ENCODE measurements at regions not wholly inside any gene's neighbourhood (a gene's known extent, or its start where the extent isn't known, plus 50 kb on each side); places are given as distances from the start of the nearest gene placed in this dataset.

GRCh38 chr2:111626037-111626864 is 257.7 kb downstream of the ANAPC1 start:
- TF ChIP-seq USF1 (IDR thresholded peaks at IDR 0.05) (no peak), TEAD4 (IDR thresholded peaks at IDR 0.05) (peak; percentile 65), MAX (IDR thresholded peaks at IDR 0.05) (no peak), TCF12 (IDR thresholded peaks at IDR 0.05; ENCODE audit: low read depth) (0 out of 2 replicates have a peak, but pooled peaks have one; percentile 31)

- TF ChIP-seq TEAD4 (IDR thresholded peaks at IDR 0.05) (no peak), NFIC (IDR thresholded peaks at IDR 0.05) (no peak), FOXM1 (IDR thresholded peaks at IDR 0.05; ENCODE audit: borderline replicate concordance, low read depth) (no peak), REST (IDR thresholded peaks at IDR 0.05; ENCODE audit: low read depth) (no peak), ZBTB7A (IDR thresholded peaks at IDR 0.05; ENCODE audit: low read depth) (no peak), TAF1 (IDR thresholded peaks at IDR 0.05; ENCODE audit: low read depth) (no peak), YY1 (IDR thresholded peaks at IDR 0.05; ENCODE audit: low read depth) (no peak)
Measured at GRCh38 chr2:111626865-111627163, 257.2 kb downstream of the ANAPC1 start.

- TF ChIP-seq REST (IDR thresholded peaks at IDR 0.05; ENCODE audit: low read depth): no peak
- TF ChIP-seq USF1 (IDR thresholded peaks at IDR 0.05): no peak
Measured at GRCh38 chr2:111627256-111627655, 256.7 kb downstream of the ANAPC1 start.

GRCh38 chr2:111628221-111628620 is 255.8 kb downstream of the ANAPC1 start:
- TF ChIP-seq FOXM1 (IDR thresholded peaks at IDR 0.05; ENCODE audit: borderline replicate concordance, low read depth) (no peak), EP300 (IDR thresholded peaks at IDR 0.05; ENCODE audit: borderline replicate concordance) (no peak), CEBPB (IDR thresholded peaks at IDR 0.05) (no peak), REST (IDR thresholded peaks at IDR 0.05; ENCODE audit: low read depth) (no peak), USF1 (IDR thresholded peaks at IDR 0.05) (no peak), YY1 (IDR thresholded peaks at IDR 0.05; ENCODE audit: low read depth) (no peak), NFIC (IDR thresholded peaks at IDR 0.05) (no peak), TCF12 (IDR thresholded peaks at IDR 0.05; ENCODE audit: low read depth) (no peak), ZBTB7A (IDR thresholded peaks at IDR 0.05; ENCODE audit: low read depth) (no peak), MAX (IDR thresholded peaks at IDR 0.05) (no peak), TEAD4 (IDR thresholded peaks at IDR 0.05) (no peak), EGR1 (IDR thresholded peaks at IDR 0.05) (no peak), CREB1 (IDR thresholded peaks at IDR 0.05; ENCODE audit: low read depth) (no peak)

- TF ChIP-seq CREB1 (IDR thresholded peaks at IDR 0.05; ENCODE audit: low read depth): no peak
- no peak for TF ChIP-seq EGR1 (IDR thresholded peaks at IDR 0.05)
- TF ChIP-seq REST (IDR thresholded peaks at IDR 0.05; ENCODE audit: low read depth): no peak
- no peak for TF ChIP-seq TCF12 (IDR thresholded peaks at IDR 0.05; ENCODE audit: low read depth)
- no peak for TF ChIP-seq MAX (IDR thresholded peaks at IDR 0.05)
- TF ChIP-seq ZBTB7A (IDR thresholded peaks at IDR 0.05; ENCODE audit: low read depth): no peak
- no peak for TF ChIP-seq EP300 (IDR thresholded peaks at IDR 0.05; ENCODE audit: borderline replicate concordance)
- no peak for TF ChIP-seq YY1 (IDR thresholded peaks at IDR 0.05; ENCODE audit: low read depth)
- no peak for TF ChIP-seq USF1 (IDR thresholded peaks at IDR 0.05)
- no peak for TF ChIP-seq RAD21 (IDR thresholded peaks at IDR 0.05; ENCODE audit: low read depth)
- TF ChIP-seq TAF1 (IDR thresholded peaks at IDR 0.05; ENCODE audit: low read depth): no peak
- no peak for TF ChIP-seq FOXM1 (IDR thresholded peaks at IDR 0.05; ENCODE audit: borderline replicate concordance, low read depth)
- no peak for TF ChIP-seq TEAD4 (IDR thresholded peaks at IDR 0.05)
- no peak for TF ChIP-seq CEBPB (IDR thresholded peaks at IDR 0.05)
Measured at GRCh38 chr2:111629983-111630382, 254.0 kb downstream of the ANAPC1 start.

Measured in Ishikawa (cell line).